H54 (cell line): ENCODE measurements at regions not wholly inside any gene's neighbourhood (a gene's known extent, or its start where the extent isn't known, plus 50 kb on each side); places are given as distances from the start of the nearest gene placed in this dataset.
A peak's percentile ranks its signal among the peaks of the same experiment; 100 is the strongest.

ENCODE experiments used
- DNase-seq: peaks from one replicate; pipeline ENCODE4 v3.0.0; 2011; ENCODE audit warnings: low spot score, mixed read lengths; ENCODE audit not compliant: insufficient read length
- FAIRE-seq: peaks from 3 replicates; lab custom pipeline; 2011; peaks lifted over from hg19 to GRCh38; lab: Jason Lieb, UNC
- POLR2A ChIP-seq: IDR thresholded peaks from 2 replicates; pipeline ENCODE4 v1.6.1; 2011; ENCODE audit warnings: low read depth, mild to moderate bottlenecking, low read length

DNA sequence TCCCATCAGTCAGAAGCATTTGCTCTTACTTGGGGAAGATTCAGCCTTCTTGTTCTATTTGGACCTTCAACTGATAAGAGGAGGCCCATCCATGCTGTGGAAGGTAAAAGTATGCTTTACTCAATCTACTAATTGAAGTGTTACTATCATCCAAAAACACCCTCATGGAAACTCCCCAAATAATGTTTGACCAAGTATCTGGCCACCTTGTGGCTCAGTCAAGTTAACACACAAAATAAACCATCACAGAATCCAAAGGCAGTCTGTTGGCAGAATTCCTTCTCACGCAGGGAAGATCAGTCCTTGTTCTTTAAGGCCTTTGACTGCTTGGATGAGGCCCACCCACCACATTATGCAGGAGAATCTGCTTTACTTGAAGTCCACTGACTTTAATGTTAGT is 531.2 kb upstream of the SMIM21 start:
- no peak for TF ChIP-seq POLR2A
- DNase-seq (no peak), FAIRE-seq (no peak)

DNA sequence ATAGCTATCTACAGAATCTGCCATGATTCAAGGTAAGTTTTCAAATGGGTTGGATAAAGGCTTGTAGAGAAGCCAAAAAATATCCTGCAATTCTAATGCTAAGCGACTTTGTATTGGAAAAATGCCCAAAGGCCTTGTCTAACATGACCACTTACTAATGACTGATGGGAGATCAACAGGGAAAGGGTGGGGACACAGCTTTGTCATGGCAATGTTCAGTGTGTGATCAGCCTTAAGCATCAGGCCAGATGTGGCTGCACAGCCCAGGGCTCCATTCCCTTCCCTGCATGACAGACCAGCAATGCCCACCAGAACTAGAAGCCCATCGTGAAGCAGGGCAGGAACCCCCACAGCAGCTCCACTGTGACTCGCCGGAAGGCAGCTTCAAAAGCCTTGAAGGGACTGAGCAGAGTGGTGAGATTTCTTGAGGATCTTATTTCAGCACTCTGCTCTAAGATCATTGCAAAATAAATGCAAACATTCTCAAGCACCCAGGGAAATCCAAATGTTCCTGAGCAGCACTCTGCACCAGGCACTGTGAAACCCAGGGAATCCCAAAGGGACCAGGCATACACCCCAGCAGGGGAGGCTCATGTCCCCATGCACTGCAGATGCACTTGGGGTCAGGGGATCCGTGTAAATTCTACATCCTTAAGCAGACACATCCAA is 517.9 kb upstream of the SMIM21 start:
- FAIRE-seq (no peak), DNase-seq (no peak)
- no peak for TF ChIP-seq POLR2A

DNA sequence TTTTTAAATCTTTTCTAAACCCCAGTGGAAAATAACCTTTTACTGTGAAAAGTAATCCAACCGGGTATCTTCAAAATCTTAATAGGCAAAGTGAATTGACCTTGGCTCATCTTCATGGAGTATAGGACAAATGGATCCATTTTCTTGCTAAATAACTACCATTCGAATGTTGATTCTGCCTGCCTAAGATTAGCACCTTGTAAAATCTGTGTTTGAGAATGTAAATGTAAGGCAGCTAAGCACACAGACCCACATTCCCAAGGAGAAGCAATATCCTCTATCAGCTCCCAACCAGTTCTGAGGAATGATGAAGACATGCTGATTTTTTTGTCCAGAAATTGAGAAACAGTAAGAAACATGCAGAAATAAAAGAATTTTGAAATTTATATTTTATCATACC is 509.8 kb upstream of the SMIM21 start:
- no peak for DNase-seq

DNA sequence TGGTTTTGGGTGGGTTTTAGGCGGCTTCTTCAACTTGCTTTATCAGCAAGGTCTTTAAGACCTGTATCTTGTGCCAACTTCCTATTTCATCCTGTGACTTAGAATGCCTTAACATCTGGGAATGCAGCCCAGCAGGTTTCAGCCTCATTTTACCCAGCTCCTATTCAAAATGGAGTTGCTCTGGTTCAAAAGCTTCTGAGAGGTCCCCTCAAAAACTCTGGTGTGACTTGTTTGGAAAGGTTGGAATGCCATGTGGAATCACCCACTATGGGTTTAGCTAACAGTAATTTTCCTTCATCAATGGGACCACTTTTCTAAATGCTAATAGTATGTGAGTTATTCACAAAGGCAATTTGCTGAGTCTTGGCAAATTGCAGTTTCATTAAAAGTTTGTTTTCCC is 509.4 kb upstream of the SMIM21 start:
- FAIRE-seq = no peak
- TF ChIP-seq POLR2A = no peak
- no peak for DNase-seq

More for the DNA sequence above, 509.8 kb upstream of the SMIM21 start:
- no peak for TF ChIP-seq POLR2A
- FAIRE-seq = no peak

GRCh38 chr18:75931079-75931478 is 503.6 kb upstream of the SMIM21 start:
- FAIRE-seq (no peak), DNase-seq (no peak)
- no peak for TF ChIP-seq POLR2A

GRCh38 chr18:75928706-75929105 is 501.2 kb upstream of the SMIM21 start:
- no peak for TF ChIP-seq POLR2A
- FAIRE-seq (no peak), DNase-seq (no peak)

DNA sequence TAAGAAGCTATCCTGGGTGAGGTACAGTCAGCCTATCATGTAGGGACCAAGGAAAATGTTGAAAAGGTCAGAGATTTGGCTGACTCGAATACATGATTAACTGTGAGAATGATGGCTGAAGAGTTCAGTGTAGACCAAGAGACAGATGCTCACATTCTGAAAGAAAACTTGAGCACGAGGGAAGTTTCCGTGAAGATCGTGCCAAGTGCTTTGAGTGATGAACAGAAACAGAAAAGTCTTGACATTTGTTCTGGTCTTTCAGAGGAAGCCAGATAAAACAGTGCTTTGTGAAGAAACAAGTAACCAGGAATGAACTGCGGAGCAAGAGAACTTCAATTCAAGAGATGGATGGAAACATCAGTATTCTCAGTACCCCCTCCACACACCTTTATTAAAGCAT is 500.3 kb upstream of the SMIM21 start:
- FAIRE-seq (no peak), DNase-seq (no peak)
- no peak for TF ChIP-seq POLR2A

DNA sequence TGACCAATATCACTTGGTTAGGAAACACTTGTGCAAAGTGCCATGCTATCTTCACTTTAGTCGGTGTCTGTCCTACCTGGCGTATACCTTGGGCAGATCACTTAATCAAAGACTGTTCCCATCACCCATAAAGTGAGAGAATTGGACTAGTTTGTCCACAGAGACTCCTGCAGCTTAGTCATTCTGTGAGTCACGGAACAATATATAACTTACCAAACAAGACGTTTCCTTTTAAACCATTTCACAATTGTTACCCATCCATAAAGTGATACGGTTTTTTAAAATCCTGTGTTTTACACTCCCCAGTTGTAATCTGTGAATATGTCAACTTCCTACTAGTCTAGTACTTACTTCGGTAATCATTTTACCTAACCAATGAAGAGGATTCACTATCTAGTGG is 499.3 kb upstream of the SMIM21 start:
- FAIRE-seq = no peak

GRCh38 chr18:75923169-75923568 is 495.7 kb upstream of the SMIM21 start:
- DNase-seq = peak; percentile 1
- TF ChIP-seq POLR2A = no peak
- FAIRE-seq = no peak

More for the DNA sequence above, 499.3 kb upstream of the SMIM21 start:
- no peak for DNase-seq
- TF ChIP-seq POLR2A = no peak

DNA sequence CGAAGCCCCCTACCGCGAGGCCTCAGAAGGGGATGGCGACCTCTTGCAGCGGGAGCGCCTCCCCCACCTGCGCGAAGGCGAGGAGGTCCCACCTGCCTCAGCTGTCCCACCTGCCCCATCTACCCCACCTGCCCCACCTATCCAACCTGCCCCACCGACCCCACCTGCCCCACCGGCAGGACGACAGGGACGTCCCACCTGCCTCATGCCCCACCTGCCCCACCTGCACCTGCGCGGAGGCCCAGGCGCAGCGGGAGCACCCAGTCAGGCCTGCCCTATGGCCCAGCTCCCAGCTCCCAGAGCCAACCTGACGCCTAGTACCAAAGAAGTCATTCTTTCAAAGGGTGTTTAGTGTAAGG is 489.1 kb upstream of the SMIM21 start:
- FAIRE-seq (no peak), DNase-seq (no peak)
- TF ChIP-seq POLR2A = no peak

- TF ChIP-seq POLR2A = no peak
- no peak for FAIRE-seq
- DNase-seq = no peak
These were observed 488.6 kb upstream of the SMIM21 start for GRCh38 chr18:75915941-75916623.

DNA sequence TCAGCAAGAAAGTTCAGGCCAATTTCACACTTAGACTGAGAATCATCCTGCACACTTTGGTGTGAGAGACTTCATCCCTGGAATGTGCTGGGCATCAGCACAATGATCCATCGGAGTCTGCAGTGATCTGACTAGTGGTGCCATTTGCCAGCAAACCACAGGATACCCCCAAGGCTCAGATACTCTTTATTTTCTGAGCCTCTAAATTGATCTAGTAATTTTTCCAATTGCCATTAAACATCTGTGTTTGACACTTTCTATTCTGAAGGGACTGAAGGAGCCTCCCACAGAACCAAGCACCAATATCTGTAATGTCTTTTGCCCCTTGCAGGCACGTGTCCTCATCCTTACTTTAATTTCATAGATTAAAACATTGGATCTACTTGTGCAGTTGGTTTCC is 485.3 kb upstream of the SMIM21 start:
- DNase-seq = no peak
- TF ChIP-seq POLR2A = no peak
- no peak for FAIRE-seq

GRCh38 chr18:75904416-75904815 is 476.9 kb upstream of the SMIM21 start:
- no peak for DNase-seq
- no peak for TF ChIP-seq POLR2A
- FAIRE-seq = no peak

GRCh38 chr18:75898651-75899050 is 471.1 kb upstream of the SMIM21 start:
- FAIRE-seq (no peak), DNase-seq (no peak)
- no peak for TF ChIP-seq POLR2A

DNA sequence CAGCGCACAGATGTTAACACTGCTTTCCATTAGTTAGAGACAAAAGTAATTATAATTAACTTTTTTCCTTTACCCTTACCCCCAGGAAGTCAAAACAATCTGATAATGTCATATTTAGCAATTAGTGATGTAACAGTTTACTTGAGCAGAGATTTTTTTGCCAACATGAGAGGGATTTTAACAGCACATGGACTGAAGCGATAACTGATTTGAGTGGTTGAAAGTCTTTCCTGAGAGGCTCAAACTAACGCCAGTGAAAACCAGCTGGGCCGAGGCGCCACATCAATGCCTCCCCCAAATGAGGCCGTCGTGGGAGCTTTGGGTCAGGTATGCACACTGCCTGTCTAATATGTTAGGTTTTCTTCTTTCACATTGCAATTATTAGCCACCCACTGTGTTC is 469.9 kb upstream of the SMIM21 start:
- FAIRE-seq = no peak
- no peak for TF ChIP-seq POLR2A
- no peak for DNase-seq
